ENCODE measurements at regions not wholly inside any gene's neighbourhood (a gene's known extent, or its start where the extent isn't known, plus 50 kb on each side); places are given as distances from the start of the nearest gene placed in this dataset.

DNA sequence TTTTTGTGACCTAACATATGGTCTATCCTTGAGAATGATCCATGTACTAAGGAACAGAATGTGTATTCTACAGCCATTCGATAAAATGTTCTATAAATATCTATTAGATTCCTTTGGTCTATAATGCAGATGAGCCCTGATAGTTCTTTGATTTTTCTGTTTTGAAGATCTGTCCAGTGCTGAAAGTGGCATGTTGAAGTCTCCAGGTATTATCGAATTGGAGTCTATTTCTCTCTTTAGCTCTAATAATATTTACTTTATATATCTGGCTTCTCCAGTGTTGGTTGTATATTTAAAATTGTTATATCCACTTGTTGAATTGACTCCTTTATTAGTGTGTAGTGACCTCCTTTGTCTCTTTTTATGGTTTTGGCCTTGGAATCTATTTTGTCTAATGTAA lies 377.9 kb downstream of the ARL6IP6 start:
- no peak for DNase-seq

DNA sequence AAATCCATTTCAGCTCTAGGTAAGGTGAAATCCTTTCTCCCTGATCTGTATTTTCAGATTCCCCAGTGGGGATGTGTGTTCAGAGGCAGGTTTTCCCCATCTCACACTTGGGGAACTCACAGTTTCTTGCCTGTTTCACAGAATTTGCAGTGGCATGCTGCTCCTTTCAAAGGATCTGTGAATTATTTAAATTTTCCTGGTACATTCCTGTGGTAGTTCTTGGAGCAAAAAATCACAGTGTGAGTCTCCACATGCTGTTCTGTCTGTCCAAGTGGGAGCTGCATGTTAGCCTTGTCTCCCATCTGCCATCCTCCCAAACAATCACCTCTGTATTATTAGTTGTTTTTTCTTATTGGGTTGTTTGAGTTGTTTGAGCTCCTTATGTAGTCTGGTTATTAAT lies 372.9 kb downstream of the ARL6IP6 start:
- no peak for DNase-seq

DNA sequence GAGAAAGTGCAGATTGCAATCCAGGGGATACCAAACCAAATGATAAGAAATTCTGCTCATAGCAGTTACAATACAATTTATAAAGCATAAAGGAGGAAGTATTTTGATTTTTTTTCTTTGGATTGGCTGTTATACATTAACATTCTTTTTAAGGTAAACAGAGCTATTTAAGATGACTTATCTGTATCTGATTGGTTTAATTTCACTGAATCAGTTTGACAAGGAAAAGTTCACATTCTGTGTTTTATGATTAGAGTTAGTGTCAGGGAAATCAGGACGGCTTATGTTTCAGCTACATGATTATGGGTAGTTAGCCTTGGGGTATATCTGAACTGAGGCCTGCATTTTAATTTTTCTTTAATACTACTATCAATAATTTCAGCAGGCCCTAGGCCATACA lies 360.9 kb downstream of the ARL6IP6 start:
- no peak for DNase-seq

DNA sequence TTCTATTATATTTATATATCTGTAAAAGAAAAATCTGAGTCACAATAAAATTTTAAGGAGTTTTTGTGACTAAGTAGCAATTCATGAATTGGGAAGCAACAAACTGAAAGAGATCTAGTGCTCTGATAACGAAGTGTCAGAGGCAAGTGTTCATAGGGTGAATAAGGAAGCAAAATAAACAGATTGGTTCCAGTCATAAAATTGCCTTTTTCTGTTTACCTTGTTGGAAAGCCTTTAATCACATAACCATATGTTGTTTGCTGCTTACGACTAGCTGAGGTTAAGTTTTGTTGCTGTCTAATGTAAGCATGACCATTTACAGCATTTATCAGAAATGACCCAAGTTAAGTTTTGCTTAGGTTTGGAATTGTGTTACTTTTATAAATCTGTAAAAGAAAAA lies 358.9 kb downstream of the ARL6IP6 start:
- DNase-seq: no peak

DNA sequence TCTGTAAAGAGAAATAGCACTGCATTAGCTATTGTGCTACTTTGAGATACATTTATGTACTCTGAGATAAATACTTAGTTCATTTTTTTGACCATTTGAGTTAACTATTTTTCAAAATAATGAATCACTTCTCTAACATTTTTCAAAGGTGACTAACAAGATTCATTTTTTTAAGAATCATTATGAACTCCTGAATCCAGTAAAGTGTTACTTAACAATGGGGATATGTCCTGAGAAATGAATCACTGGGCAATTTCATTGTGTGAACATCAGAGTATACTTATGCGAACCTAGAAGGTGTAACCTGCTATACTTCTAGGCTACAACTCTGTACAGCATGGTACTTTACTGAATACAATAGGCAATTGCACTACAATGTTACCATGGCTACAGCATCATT lies 355.8 kb downstream of the ARL6IP6 start:
- DNase-seq: no peak

DNA sequence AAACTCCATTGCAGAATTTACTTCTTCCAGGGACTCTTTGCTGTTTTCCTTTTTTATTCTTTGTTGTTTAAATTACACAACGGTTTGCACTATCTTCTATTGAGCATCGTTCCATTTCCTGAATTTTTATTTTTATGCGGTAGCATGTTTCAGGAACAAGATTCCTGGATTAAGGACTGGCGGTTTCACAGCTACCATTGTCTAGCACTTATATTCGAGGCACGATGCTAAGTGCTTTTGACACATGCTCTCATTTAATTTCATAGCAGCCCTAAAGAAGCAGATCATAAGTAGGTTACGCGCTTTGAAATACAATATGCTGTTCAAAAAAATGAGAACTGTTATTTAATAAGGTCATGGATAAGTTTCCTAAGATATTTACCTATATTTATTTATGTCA lies 354.4 kb downstream of the ARL6IP6 start:
- DNase-seq: no peak

DNA sequence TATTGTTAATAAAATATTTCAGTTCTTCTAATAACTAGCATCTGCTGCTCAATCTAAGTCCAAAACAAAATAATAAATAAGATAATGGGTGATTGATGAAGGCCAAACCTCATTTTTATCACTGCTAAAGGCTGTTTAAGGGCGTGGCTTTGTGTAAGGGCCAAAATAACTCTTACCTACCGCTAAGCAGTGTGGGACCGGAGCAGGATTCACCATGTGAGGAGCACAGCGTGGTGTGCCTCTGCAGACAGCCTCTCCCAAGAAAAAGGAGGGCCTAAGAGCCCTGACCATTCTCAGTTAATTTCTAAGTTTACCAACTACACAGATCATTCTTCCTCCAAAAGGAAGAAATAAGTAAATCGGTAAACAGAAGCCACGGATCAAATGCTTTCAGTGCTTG lies 353.7 kb downstream of the ARL6IP6 start:
- no peak for DNase-seq

DNA sequence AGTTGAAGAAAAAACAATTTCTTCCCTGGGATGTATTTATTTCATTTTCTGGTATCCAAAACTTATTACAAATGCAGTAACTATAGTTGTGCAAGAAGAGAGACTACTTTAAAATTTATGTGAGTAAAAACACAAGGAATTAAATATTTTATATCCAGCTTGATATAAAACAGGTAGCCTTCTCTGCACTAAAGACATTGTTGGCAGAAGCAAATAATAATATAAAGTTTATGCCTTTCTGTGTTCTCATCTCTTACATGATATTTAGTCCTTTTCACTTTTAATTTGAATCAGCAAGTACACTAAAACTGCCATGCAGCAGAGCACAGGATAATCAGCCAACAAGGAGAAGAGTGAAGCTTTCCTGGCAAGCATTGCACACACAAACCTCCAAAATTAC lies 352.7 kb downstream of the ARL6IP6 start:
- no peak for DNase-seq

DNA sequence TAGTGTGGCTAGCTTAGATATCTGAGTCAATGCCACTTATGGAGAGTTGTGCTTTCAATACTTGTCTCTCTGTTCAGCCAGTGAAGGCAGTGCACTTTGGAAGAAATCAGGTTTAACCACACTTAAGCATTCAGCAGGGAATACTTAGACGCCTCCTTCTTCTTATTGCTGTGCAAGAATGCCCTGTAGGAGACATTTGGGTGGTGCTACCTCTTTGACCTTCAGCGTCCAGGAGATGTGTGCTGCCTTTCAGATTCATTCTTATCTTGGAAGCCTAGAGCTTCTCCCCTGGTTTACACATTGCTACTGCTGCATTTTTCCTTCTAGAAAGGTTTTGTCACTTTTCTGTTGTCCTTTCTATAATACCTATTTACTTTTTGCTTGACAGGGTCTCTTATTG lies 350.5 kb downstream of the ARL6IP6 start:
- DNase-seq: no peak

DNA sequence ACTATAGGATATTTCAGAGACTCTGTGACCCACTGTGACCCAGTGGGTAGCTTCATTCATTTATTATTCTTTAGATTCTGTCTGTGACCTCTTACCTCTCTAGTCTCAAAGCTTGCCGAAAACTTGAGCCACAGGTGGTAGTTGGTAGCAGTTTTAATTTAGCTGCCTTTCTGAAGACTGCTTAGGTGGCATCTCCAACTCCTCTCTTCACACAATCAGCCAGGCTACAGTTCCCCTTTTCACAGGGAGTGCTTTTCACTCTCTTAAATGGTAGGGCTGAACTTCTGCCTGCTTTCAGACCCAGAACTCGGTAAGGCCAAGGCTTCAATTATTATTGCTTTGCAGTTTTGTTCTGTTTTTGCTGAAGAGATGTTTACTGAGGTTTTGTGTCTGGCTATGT lies 349.6 kb downstream of the ARL6IP6 start:
- no peak for DNase-seq

DNA sequence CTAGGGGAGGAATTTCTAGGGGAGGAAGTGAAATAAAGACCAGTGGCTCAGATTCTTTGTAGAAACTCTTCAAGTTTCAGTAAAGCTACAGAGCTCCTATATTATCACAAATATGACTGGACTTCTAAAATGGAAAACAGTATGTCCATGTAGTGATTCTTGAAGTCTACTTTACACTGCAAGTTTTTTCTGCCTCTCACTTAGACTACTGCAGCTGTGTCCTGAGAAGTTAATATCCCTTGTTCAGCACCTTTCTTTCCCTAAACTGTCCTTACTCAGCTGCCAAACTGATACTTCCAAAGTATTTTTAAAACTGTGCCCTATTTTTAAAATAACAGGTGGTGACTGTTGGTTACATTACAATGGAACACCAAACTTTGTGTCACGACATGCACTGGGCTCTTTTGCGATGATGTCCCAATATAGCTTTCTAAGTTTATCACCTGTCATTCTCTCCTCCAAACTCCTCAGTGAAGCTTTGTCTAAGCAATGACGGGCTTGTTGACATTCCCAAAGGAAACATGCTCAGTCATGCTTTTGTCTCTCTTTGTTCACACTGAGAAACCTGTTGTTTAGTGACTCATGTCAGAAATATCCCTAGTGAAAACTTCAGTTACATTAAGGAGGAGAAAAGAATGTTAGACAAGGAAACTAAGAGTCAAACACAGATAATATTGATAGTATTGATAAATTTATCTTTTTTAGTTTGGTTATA lies 341.1 kb downstream of the ARL6IP6 start:
- DNase-seq: no peak

DNA sequence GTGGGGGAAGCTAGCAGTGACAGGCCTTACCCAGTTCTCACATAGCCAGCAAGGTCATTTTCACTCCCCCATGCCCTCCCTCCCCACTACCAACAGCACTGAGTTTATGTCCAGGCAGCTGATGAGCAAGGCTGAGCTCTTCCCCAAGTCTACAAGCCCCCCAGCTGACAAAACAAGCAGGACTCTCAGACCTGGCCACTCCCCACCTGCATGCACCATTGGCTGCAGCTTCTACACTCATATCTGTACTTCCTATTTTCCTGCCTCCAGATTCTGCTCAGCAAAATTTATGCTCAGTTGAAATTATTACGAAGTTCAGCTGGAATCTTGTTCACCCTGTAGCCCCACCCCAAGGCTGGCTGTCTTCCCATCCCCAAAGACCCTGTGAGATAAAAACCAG lies 339.3 kb downstream of the ARL6IP6 start:
- DNase-seq: no peak

DNA sequence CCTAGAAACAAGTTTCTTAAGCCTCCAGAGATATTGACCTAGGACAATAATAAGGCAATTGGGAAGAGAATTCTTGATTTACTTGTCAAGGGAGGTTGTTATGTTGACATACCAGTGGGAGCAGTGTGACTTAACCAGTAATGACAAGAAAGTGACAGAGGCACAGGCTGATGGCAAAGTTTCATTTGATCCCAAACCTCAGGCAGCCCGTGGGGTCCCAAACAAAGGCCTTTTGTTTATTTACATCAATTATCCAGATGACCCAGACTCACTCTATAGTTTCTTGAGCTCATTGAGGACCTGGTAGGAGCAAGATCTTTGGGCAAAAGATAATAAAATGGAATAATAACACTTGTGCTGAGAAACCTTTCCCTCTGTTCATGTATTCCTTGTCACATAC lies 336.8 kb downstream of the ARL6IP6 start:
- no peak for DNase-seq

DNA sequence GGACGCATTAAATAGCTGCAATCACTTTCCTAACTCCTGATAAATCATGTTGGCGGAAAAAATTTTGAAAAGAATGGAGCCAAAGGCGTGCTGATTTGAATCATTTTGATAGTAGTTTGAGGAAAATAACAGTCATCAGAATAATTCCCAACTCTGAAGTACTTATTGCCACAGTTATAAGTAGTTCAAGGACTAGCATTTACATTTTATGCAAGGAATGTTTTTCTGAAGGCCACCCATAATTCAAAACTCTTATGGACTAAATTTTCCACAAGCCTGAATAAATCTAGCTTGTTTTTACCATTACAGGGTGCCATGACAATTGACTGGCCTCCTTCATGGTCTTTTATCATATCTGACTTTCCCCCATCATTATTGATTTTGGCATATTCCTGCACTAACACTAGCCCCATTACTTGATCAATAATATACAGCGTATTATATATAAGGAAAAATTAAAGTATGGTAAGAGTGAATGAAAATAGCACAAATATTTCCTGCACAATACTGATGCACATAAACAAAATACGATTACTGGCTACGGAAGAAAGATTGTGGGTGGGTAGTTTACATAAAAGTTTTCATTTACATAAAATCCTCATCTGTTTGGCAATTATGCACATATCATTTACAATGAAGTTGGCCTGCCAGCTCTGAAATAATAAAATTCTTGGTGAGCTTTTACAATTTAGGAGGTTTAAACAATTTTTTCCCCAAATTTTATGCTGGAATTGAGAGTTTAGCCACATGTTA lies 334.6 kb downstream of the ARL6IP6 start:
- no peak for DNase-seq

DNA sequence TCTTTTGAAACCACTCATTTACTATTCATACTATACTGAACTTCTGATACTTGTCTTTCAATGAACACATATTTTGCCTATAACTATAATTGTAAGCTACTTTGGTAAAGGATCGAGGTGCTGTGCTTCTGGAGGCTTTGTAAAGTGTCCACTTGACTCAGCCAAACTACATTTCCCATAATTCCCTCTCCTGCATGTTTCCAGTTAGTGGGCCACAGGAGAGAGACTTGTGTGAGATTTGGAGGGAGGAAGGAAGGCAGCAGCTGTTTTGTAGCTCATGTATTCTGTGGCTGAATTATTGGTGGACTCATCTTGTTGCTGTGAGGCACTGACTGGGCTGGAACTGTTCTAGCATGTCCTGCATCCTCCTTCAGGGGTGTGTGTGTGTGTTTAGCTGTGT lies 328.8 kb downstream of the ARL6IP6 start:
- DNase-seq: no peak

DNA sequence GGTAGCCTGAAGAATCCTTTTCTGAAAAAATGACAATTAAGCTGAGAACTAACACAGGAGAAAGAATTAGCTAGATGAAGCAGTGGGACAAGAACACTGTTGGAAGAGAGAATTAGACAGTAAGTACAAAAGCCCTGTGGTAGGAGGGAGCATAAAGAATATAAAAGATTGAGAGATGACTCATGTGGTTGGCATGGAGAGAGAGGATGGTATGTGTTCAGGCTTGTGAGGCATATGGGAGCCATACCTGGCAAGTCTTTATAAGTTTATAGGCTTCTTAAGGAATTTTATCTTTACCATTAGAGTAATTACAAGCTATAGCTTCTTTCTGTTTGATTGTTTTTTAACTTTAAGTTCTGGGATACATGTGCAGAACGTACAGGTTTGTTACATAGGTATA lies 325.0 kb downstream of the ARL6IP6 start:
- DNase-seq: no peak

DNA sequence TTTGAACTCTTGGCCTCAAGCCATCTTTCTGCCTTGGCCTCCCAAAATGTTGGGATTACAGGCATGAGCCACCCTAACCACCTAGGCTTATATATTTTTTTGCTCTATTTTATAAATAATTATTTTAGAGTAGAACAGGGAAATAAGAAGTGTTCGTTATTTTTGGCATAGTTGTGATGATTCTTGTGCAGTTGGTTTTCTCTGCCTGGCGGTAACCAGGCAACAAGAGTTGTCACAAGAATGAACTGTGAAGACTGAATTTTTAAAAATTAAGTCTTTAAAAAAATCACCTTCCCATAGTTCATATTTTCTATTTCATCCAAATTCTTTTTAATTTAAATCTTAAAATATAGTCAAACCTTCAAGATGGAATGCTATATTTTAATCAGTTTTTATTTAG lies 310.2 kb downstream of the ARL6IP6 start:
- DNase-seq: no peak

DNA sequence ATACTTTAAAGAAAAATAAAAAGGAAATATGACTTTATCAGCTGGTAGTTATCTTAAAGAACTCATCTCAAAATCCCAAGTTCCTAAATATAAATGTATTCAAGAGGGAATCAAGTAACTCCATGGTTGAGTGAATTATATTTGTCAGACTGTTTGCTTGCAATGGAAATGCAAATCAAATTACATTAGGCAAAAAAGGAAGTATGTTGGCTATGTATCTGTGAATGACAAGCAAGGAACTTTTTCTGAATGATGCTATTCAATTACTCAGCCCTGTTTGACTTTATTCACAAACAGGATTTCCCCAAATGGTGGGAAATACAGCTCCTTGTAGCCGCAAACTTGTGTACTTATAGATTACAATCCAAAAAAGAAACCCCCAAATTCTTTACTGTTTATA lies 309.1 kb downstream of the ARL6IP6 start:
- DNase-seq: no peak

DNA sequence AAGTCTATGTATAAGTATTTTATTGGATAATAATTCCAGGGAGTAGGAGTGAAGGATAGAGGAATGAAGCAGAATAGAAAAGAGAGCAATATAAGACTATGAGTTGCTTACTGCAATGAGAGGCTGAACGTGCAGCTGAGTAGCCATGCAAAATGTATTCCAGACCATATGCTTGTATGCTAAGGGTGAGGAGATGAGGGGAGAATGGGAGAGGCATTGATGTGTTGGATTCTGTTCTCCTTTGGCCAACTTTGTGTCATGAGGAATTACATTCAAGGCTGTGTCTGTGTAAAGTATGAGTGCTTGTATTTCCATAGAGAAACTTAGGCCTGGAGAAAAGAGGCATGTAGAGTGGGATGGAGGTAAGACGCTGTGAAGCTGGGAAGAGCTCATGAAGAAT lies 301.8 kb downstream of the ARL6IP6 start:
- DNase-seq: no peak

DNA sequence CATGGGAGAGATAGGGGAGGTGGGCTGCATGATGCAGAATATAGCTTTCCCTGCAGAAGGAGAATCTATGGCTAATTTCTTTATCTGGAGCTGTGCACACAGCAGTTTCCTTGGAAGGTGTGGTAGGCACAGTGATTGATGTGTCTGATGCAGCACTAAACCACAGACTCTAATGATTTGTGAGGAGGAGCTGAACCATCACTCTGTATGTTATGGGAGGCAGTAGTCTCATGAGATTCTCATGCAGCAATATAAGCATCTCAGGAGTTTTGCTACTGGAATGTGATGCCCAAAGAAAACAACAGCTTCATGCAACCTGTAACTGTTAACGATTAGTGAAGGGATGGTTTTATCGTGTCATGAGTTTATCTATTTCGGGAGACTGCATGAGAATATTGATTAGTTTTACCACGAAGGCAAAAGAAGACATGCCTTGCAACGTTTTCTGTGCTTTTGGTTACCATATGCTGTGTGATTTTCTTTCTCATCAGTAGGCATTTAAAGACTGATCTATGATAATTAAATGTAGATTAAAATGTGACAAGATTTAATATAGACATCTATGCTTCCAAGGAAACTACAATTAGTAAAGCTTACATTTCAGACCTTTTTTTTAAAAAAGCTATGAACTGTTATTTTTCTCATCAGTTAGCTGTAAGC lies 286.8 kb downstream of the ARL6IP6 start:
- no peak for DNase-seq

DNA sequence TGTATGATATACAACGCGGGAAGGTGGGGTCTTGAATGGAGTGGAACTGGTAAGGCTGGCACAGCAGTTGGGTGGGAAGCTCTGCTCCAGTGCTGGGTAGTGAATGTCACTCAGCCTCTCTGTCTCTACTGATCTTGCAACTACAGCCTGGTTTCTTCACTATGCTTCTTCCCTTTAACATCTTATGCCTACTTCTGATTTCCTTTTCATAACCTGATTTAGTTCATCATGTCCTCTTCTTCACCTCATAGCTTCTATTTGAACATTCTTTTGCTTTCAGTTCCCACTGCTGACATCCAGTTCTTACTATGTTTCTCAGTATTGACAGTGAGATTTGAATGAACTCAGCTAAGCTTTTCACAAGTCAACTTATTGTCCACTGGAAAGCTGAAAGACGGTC lies 286.2 kb downstream of the ARL6IP6 start:
- no peak for DNase-seq

DNA sequence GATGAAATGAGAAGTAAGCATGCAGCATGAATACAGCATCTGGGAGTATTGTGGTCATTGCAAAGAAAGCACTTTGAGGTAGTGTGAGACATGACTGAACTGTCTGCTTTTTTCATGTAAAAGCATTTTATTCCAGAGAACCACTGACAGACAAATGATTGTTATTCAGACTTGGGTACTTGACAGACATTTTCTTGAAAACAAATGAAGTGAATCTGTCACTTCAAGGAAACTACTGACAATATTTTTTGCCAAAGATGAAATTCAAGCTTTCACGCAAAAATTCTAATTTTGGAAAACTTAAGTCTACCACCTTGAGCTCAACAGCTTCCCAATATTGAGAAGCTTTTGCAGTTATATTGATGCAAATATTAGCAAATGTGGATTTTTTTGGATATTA lies 255.7 kb downstream of the ARL6IP6 start:
- no peak for DNase-seq

DNA sequence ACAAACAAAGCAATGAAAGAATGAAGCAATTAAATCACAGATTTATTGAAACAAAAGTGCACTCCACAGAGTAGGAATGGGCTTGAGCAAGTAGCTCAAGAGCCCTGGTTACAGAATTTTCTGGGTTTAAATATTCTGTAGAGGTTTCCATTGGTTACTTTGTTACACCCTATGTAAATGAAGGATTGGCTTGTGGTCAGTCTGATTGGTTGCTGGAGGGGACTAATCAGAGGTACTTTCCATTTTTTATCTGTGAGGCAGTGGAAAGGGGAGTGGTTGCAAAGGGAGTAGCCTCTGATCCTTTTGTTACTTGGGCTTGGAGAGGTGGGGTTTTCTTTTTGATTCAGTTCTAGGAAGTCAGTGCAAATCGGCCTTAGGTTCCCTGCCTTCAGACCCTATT lies 253.3 kb downstream of the ARL6IP6 start:
- DNase-seq: no peak

DNA sequence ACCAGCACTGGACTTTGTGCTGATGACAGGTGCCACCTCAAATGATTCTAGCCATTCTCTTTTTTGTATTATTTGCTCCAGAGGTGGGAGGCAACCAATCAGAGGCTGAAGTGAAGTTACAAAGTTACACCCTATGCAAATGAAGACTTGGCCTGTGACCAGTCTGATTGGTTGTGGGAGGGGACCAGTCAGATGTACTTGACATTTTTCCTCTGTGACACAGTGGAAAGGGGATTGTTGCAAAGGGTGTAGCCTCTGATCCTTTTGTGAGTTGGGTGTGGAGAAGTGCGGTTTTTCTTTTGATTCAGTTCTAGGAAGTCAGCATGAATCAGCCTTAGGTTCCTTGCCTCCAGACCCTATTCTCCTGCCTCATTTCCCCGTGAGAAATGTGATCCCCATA lies 244.0 kb downstream of the ARL6IP6 start:
- DNase-seq: no peak

Data from CD4-positive, alpha-beta T cell treated with Interleukin-21 for 1 hour (primary cell).